Transverse colon (tissue), 4 donors: ENCODE measurements at regions not wholly inside any gene's neighbourhood (a gene's known extent, or its start where the extent isn't known, plus 50 kb on each side); places are given as distances from the start of the nearest gene placed in this dataset.

ENCODE experiments used
- CTCF ChIP-seq, 5 experiments: fragments of 200-600 bp in 3 of 5; fragments of 450-650 bp in 2 of 5; sonication (generic) in 3 of 5; IDR thresholded peaks; 1 replicate in 2 of 5; 2 replicates in 3 of 5; pipeline ENCODE4 v1.5.1; 2016 to 2017; ENCODE audit warnings: antibody characterized with exemption in 5 of 5, inconsistent platforms in 3 of 5, mild to moderate bottlenecking in 2 of 5, moderate library complexity in 1 of 5
- EP300 ChIP-seq: sonication (generic); formaldehyde crosslinking; IDR thresholded peaks from one replicate; pipeline ENCODE4 v1.6.1; 2017; ENCODE audit warnings: antibody characterized with exemption, low read depth
- POLR2A ChIP-seq: fragments of 450-650 bp; IDR thresholded peaks from one replicate; pipeline ENCODE4 v1.6.1; 2016; ENCODE audit warnings: antibody characterized with exemption, mild to moderate bottlenecking, moderate library complexity
- POLR2AphosphoS5 ChIP-seq, 3 donors: sonication (generic); formaldehyde crosslinking; IDR thresholded peaks; one replicate each; pipeline ENCODE4 v1.6.1; 2016; ENCODE audit warnings: antibody characterized with exemption in 3 of 3

GRCh38 chr10:80894797-80895467 is 357.2 kb downstream of the SH2D4B start:
- TF ChIP-seq POLR2A (no peak), CTCF (IDR thresholded peaks at IDR 0.05) (no peak), POLR2AphosphoS5 (IDR thresholded peaks at IDR 0.05) (no peak), EP300 (no peak)
